NCI-H82 treated with DMSO at 0.1 percent for 48 hours (cell line): ENCODE measurements at regions not wholly inside any gene's neighbourhood (a gene's known extent, or its start where the extent isn't known, plus 50 kb on each side); places are given as distances from the start of the nearest gene placed in this dataset.

Source experiments
- DNase-seq: peaks from one replicate; lab custom pipeline; 2025; ENCODE audit not compliant: unreplicated experiment; lab: John Stamatoyannopoulos, UW

DNA sequence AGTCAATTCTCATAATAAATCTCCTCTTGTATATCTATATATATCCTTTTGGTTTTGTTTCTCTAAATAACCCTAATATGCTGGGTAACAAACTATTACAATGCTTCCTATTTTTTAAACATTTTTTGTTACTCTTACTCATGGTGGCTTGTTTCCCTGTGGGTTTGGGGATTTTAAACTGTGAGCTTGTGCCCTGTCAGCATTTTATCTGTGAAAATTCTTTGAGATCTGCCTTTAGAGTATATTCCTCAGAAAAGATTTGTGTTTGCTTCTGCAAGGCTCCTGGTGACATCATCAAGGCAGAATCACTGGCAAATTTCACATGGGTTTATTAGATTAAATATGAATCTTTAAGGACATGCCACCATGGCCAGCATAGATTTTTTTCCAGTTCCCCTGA lies 273.6 kb downstream of the LRFN2 start:
- DNase-seq: no peak

DNA sequence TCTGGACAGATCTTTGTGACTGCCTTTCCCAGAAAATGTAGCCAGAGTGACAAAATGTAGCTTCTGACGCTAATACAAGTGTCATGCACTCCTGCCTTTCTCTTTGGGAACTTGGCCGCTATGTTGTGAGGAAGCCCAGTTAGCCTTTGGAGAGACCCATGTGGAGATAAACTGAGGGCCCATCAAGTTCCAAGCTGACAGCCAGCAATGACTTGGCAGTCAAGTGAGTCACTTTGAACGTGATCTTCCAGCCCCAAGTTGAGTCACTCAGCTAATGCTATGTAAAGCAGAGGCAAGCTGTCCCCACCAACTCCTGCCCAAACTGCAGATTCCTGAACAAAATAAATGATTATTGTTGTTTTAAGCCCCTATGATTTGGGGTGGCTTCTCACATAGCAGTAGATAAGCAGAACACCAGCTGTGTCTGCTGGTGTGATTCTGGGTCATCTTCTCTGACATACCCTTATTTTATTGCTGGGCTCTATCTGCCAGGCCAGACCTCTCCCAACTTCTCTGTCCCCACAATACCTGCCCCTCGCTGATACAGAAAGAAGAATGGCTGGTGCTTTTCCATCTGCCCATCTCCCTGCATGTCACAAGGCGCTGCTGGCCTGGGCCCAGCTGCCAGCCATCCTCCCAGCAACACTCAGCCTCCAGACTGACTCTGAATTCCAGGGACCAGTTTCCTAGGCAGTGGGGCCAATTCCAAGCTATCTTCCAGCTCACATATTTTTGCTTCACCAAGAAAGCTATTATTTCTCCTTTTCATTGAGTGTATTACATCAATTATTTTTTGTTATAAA lies 274.8 kb downstream of the LRFN2 start:
- no peak for DNase-seq

DNA sequence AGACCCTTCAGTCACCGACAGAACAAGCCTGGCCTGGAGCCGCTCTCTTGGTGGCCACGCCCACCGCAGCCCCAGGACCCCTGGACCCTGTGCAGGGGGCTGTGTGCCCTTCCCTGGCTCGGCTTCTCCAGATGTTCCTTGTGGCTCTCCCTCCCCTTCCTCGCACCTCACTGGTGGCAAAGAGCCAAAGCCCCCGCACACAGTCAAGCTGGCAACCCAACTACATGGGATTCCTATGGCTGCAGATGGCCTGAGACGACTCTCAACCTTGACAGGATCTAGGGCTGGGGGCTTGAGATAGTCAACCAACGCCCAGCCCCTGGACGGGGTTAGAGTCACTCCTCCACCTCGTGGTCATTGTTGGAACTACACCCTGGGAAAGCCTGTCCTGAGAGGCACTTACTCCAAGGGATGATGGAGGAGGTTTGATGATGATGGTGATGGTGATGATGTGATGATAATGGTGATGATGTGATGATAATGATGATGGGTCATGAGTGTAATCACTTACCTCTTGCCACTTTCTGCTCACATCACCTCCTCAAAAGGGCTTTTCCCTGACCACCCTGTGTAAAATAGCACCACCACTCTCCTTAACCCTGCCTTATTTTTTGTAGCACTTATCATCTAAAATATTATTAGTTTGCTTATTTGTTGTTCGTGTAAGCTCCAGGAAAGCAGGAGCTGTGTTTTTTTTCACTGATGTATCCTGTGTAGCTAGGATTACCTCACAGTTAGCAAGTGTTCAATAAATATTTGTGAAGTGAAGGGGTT lies 278.4 kb downstream of the LRFN2 start:
- DNase-seq: peak; percentile 80

DNA sequence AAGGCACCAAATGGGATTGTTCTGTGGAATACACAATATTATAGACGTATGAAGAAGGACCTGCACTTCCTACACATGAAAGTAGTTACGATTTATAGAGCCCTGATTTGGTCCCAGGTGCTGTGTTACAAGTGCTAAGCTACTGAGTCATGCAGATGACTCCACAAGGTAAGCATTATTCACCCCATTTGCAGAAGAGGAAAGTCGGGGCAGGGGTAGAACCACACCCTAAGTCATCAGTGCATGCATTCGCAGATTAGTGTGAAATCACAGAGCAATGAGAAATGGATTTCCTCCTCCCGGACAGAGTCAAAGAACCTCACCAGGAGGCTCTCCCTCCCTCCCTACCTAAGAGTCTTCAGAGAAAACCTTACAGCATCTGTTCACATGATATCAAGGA lies 279.5 kb downstream of the LRFN2 start:
- DNase-seq: no peak

DNA sequence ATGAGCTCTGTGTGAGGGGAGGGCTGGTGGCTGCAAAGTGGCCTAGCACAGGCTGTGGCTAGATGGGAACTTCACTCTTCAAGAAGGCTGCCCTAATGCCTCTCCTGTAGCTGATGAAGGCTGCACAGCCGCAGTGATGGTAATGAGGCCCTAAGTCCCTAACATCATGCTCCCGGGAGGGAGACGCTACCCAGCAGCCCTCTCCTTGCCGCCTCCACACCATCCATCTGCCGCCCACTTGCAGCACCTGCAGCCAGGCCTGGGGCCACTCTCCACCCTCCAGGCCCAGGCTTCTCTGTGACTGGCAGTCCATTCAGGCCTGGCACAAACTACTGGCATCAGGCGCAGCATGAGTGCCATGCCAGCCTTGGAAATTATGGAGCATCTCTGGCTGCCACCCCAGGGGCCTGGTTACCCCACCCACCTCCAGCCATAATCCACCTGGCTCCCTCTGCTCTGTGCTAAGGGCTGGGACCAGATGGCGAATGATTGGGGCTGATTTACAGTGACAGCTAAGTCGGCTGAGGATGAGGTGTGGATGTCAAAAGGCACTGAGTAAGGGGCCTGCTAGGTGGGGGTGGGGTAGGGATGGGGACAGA lies 284.2 kb downstream of the LRFN2 start:
- DNase-seq: peak; percentile 93

DNA sequence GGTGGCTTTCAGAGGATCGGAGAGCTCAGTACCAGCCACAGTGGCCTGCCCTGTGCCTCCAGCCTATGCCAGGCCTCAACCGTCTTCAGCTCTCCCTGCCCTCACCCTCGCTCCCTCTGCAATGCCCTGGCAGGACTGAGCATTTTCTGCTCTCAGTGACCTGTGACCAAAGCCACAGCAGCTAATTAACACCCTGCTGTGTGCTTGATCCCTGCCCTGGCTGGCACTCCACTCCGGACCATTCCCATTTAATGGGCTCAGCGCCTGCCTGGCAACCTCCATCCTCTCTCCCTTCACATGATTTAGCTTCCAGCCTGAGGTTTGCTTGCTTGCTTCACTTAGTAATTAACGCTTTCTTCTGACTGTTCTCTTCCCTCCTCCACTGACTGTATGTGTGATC lies 287.5 kb downstream of the LRFN2 start:
- DNase-seq: no peak

DNA sequence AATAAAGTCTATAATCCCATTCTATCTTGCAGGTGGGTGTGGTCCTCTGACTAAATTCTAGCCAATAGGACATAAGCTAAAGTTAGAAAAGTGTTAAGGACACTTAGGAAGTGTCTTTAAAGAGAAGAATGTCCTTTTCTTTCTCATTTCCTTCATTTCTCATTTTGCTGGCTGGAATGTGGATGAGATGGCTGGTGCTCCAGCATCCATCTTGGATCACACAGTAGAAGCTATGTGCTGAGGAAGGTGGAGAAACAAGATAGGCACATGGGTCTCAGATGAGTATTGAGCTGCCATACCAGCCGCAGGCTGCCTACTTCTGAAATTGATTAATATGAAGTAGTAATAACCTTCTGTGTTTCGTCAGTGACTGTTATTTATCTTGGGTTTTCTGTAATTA lies 289.0 kb downstream of the LRFN2 start:
- no peak for DNase-seq

DNA sequence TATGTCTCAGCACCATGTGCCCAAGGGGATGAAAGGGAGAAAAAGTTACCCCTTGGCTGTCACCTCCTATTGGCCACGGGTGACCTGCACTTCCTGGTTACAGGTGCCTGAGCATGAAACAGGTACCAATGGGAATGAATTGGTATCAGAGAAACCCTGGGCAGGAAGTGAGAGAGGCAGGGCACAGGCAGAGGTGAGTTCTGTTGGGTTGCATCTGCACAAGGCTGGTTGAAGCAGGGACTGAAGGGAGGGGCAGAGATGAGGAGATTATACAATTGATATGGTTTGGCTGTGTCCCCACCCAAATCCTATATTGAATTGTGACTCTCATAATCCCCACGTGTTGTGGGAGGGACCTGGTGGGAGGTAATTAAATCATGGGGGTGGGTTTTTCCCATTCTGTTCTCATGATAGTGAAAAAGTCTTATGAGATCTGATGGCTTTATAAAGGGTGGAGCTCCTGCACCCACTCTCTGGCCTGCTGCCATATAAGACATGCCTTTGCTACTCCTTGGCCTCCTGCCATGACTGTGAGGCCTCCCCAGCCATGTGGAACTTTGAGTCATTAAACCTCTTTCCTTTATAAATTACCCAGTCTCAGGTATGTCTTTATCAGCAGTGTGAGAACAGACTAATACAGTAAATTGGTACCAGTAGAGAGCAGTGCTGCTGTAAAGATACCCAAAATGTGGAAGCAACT lies 291.8 kb downstream of the LRFN2 start:
- DNase-seq: no peak

DNA sequence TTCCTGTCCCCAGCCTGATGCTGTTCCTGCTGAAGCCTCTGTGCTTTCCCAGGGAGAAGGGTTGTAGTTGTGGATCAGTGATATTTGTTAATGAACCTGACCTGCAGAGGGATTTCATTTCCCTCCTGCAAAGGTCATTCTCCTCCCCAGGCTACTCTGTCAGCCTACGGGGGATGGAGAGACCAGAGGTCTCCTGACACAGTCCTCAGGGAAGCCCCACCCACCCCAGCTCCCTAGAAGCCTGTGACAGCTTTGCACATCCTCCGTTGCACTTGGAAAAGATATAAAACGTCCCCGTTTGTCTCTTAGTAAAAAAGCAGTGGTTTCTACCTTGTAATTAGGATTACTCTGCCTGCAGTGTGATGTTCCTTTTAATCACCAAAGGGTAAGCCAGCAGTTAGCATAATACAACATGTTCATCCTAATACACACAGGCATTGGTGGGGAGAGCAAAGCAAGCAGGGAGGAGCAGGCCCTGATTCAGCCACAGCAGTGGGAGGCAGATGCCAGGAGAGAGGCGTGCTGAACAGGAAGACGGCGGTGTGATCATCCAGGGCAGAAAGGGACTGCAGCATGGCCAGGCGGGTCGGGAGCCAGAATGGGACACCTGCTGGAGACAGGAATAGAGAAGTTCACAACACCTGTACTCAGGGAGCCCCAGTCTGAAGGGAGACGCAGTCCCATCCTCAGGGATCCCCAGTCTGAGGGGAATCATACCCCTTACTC lies 293.5 kb downstream of the LRFN2 start:
- DNase-seq: no peak

DNA sequence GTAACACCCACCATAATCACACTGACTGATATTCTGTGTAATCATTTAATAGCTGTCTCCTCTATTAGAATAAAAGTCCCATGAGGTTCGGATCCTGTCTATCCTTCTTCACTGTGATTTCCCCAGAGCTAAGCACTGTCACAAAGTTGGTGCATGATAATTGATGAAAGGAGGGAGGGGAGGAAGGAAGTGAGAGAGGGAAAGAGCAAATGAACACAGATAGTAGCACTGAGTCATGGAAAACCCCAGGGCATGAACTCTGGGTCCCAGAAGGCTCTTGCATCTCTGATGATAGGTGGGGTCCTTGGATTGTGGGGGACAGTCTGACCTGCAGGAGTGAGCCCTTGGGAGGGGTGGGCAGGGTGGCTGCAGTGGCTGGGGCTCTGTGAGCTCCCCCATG lies 294.1 kb downstream of the LRFN2 start:
- no peak for DNase-seq

DNA sequence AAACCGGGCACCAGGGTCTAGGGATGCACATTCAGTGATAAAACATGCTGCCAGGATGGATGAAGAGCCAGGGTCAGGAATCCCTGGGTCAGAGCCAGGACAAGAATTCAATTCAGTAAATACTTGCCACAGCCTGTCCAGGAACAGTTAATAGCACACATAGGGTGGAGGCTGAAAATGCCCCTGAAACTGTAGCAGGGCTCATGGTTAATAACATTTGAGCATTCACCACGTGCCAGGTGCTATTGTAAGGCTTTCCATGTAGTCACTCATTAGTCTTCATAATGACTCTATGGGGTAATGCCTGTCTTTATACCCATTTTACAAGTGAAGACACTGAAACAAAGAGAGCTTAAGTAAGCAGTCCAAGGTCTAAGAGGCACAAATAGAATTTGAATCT lies 296.3 kb downstream of the LRFN2 start:
- no peak for DNase-seq

DNA sequence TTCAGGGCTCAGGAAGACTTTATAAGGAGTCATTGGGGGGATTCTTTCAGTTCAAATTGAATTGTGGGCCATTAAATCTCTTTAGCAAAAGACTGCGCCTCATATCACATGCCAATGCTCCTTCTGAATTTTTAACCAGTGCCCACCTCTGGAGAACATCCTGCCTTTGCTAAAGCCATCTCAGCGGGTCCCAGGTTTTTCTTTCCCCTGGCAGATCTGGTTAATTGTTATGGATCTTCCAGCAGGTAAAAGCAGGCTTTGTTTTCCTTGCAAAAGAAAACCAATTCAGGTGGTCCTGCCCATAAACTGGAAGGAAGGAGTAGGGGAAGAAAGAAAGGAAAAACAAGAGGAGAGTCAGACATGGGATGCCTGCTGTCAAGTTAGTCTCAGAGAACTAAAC lies 298.2 kb downstream of the LRFN2 start:
- DNase-seq: no peak

DNA sequence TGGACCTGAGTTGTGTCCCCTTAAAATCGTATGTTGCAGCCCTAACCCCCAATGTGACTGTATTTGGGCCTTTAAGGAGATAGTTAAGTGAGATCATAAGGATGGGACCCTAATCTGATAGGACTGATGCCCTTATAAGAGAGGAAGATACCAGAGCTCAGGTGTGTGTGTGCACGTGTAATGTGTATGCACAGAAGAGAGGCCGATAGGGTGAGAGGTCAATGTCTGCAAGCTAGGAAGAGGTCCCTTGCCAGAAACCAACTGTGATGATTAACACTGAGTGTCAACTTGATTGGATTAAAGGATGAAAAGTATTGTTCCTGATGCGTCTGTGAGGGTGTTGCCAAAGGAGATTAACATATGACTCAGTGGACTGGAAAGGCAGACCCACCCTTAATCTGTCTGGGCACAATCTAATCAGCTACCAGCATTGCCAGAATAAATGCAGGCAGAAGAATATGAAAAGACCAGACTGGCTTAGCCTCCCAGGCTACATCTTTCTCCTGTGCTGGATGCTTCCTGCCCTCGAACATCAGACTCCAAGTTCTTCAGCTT lies 299.8 kb downstream of the LRFN2 start:
- DNase-seq: peak; percentile 92

DNA sequence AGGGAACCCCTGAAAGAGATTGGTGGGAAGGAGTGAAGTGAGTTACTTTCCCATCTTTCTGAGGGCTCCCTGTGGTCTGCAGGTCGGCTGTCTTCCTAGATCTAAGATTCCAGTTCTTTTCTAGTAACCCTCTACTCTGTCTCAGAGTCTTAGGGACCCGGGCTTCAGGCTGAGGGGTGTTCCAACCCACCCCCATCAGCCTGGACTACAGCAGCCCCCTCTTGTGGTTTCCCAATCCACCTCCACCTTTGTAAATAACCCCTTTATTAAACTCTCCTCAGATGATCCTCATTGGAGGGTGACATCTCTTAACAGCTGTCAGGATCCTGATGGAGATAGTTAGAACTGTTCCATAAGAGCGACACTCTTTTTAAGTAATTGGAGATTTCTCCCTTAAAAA lies 300.4 kb downstream of the LRFN2 start:
- no peak for DNase-seq

DNA sequence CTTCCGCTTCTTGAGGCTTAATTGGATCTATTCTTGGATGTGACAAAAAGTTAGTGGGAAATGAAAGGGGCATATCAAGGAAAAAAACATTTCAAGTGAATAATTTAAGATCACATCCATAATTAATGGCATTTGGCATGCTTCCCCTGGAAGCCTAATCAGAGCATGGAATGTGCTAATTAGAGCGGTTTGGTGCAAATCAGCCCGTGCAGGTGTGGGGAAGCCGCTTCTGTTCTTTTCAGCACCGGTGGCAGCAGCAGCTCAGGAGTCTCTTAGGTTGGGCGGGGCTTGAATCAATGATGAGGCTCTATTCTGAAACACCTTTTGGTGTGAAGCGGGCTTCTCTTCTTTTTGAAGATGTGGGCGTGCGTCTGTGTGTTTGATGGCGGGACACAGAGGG lies 301.2 kb downstream of the LRFN2 start:
- no peak for DNase-seq

DNA sequence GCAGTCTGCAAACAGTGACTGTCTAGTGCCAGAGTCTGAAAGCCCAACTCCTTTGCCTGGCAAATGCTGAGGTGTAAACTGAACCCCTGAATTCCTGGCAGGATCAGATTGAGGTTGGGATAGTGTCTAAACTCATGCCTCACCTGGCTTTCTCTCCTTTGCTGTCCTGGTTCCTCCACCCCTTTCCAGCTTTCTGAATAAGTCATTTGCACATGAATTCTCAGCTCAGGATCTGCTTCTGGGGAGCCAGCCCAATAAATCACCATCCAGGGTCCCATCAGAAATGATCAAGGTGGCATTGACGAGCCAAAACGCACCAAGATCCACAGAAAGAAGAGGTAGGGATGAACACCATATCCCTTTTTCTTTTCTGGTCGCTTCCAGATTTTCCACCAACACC lies 301.6 kb downstream of the LRFN2 start:
- DNase-seq: no peak

DNA sequence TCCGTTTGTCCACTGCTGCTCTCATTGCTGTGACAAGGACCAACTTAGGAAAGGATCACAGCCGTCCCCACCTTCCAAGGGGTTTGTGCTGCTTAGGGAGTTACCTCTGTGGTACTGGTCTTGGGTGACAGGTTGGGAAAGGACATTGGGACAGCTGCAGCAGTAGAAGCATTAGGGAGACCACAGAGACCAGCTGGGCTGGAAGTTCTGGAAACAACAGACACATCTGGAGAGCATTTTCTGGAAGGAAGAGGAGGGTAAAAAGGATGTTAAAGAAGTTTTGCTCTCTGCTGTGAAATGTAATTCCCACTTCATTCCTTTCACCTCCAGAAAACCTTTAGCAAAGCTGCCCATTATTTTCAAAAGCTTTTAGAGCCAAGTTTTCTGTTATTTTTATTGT lies 304.2 kb downstream of the LRFN2 start:
- no peak for DNase-seq

DNA sequence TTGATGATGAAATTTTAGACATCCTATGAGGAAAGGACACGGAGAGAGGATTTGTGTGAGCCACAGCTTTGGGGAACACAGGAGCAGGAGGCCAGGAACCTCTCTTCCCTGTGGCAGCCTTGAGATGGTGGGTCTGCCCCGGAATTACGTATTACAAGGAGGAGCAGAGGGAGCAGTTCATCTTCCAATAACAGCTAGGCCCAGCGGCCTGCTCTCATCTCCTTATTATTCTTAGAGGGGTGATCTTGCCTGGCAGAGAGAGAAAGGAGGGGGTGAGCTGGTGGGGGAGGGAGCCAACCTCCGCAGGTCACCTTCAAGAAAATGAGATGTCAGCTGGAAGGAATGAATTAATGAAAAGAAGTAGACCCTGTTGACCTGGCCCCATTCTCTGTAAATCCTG lies 305.8 kb downstream of the LRFN2 start:
- no peak for DNase-seq

DNA sequence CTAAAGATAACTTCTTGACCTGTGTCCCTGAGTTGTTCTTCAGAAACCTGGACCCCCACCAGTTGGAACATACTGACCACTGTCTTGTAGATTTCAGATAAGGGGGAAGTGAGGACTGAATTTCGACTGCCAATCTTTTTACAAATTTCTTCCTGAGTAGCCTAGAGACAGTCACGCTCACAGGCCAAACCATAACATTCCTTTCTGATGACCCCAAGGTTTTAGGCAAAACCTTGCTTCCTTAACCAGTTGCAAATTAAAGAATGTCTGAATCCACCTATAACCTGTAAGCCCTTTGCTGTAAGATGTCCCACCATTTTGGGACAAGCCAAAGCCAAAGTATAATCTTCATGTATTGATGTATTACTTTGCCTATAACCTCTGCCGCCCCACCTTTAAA lies 306.9 kb downstream of the LRFN2 start:
- DNase-seq: no peak

DNA sequence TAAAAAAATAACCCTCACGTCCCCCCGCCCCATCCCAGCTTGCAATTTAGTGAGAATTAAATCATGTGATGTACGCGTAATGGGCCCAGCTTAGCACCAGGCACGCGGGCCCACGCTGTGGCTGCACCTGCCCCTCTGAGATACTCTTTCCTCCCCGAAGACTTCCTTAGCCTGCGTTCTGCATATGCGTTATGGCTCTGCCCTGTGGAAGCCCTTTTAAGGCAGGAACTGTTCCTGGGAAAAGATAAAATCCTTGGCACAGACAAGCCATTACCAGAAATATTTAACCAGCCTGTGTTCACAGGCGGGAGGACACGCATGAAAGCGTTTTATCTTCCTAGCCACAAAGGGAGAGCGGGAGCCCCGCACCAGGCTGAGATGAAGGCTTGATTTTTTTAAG lies 311.0 kb downstream of the LRFN2 start:
- DNase-seq: no peak

DNA sequence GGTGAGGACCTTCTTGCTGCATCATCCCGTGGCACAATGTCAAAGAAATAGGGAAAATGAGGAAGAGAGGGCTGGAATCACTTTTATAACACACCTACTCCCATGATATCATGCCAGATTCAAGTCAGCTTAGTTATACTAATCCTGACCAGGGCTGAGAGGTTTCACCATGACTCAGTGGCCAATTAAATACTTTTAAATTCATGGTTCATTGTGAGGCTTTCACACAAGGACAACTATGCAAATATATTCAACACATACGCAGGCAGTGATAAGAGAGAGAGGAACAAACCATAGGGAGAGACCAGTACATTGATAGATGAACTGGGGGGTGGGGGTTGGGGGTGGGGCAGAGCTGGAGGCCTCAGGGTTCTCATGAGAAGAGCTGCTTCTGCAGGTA lies 313.1 kb downstream of the LRFN2 start:
- no peak for DNase-seq
